GM23338 (cell line): ENCODE measurements at regions not wholly inside any gene's neighbourhood (a gene's known extent, or its start where the extent isn't known, plus 50 kb on each side); places are given as distances from the start of the nearest gene placed in this dataset.

Source experiments
- ATAC-seq: fragments of 200-7000 bp; cut with Tn5 transposase; 3 replicates; pipeline ENCODE4 v1.9.1; 2020
- DNase-seq: peaks from one replicate; pipeline ENCODE4 v3.0.0-alpha.2; 2015; ENCODE audit warnings: low spot score
- H2AFZ ChIP-seq: fragments of 200-600 bp; sonication (generic); 2 replicates; pipeline ENCODE4 v1.8.0; 2016; ENCODE audit warnings: antibody characterized with exemption, mild to moderate bottlenecking, moderate library complexity
- H3F3A ChIP-seq: fragments of 200-600 bp; sonication (generic); replicated peaks from 2 replicates; pipeline ENCODE4 v1.8.0; 2017; ENCODE audit warnings: antibody characterized with exemption, mixed run types, low read depth
- H3K27ac ChIP-seq: fragments of 200-600 bp; sonication (generic); 2 replicates; pipeline ENCODE4 v1.6.1; 2016; ENCODE audit warnings: low read depth
- H3K27me3 ChIP-seq: fragments of 200-600 bp; sonication (generic); 2 replicates; pipeline ENCODE4 v1.8.0; 2016; ENCODE audit warnings: mild to moderate bottlenecking, mixed run types, moderate library complexity; ENCODE audit not compliant: insufficient read depth
- H3K36me3 ChIP-seq: fragments of 200-600 bp; sonication (generic); 2 replicates; pipeline ENCODE4 v1.8.0; 2016; ENCODE audit warnings: mild to moderate bottlenecking; ENCODE audit not compliant: insufficient read depth
- H3K4me1 ChIP-seq: fragments of 200-600 bp; sonication (generic); 2 replicates; pipeline ENCODE4 v1.8.0; 2016; ENCODE audit warnings: mild to moderate bottlenecking, moderate library complexity; ENCODE audit not compliant: insufficient read depth
- H3K4me2 ChIP-seq: fragments of 200-600 bp; sonication (generic); 2 replicates; pipeline ENCODE4 v1.7.1; 2017; ENCODE audit warnings: mixed run types
- H3K4me3 ChIP-seq: fragments of 200-600 bp; sonication (generic); 2 replicates; pipeline ENCODE4 v1.6.1; 2016; ENCODE audit warnings: mixed run types
- H3K79me2 ChIP-seq: fragments of 200-600 bp; sonication (generic); replicated peaks from 2 replicates; pipeline ENCODE4 v1.8.0; 2017; ENCODE audit warnings: mild to moderate bottlenecking; ENCODE audit not compliant: insufficient read depth
- H3K9me2 ChIP-seq: fragments of 200-600 bp; sonication (generic); 2 replicates; pipeline ENCODE4 v1.8.0; 2017; ENCODE audit not compliant: insufficient read depth
- H4K20me1 ChIP-seq: fragments of 200-600 bp; sonication (generic); replicated peaks from 2 replicates; pipeline ENCODE4 v1.8.0; 2017; ENCODE audit warnings: mild to moderate bottlenecking; ENCODE audit not compliant: insufficient read depth
- H3K27ac Mint-ChIP-seq: 2 replicates; pipeline ENCODE4 v1.8.0; 2020; ENCODE audit warnings: inconsistent platforms, mild to moderate bottlenecking, moderate library complexity, mixed read lengths
- H3K27me3 Mint-ChIP-seq: 3 replicates; pipeline ENCODE4 v1.8.0; 2022; ENCODE audit warnings: low read depth, mild to moderate bottlenecking, moderate library complexity, mixed read lengths, inconsistent platforms; ENCODE audit not compliant: insufficient read depth, poor library complexity
- H3K36me3 Mint-ChIP-seq: 3 replicates; pipeline ENCODE4 v1.8.0; 2021; ENCODE audit warnings: low read depth, mild to moderate bottlenecking, inconsistent platforms, moderate library complexity, mixed read lengths
- H3K4me1 Mint-ChIP-seq: 3 replicates; pipeline ENCODE4 v1.8.0; 2020; ENCODE audit warnings: mild to moderate bottlenecking, inconsistent platforms, mixed read lengths
- H3K4me3 Mint-ChIP-seq: 3 replicates; pipeline ENCODE4 v1.8.0; 2021; ENCODE audit warnings: moderate library complexity, mild to moderate bottlenecking, inconsistent platforms, mixed read lengths
- H3K9me3 Mint-ChIP-seq: 3 replicates; pipeline ENCODE4 v1.8.0; 2020; ENCODE audit warnings: moderate library complexity, mild to moderate bottlenecking, inconsistent platforms, mixed read lengths
- CREB1 ChIP-seq: fragments of 250-450 bp; sonication (Bioruptor Pico); IDR thresholded peaks from 2 replicates; pipeline ENCODE4 v1.5.0; 2020; ENCODE audit warnings: low read depth, mild to moderate bottlenecking, moderate library complexity
- ETS1 ChIP-seq: IDR thresholded peaks from 2 replicates; pipeline ENCODE4 v1.6.1; 2016; ENCODE audit warnings: antibody characterized with exemption
- EZH2 ChIP-seq: fragments of 200-600 bp; sonication (generic); IDR thresholded peaks from one replicate; pipeline ENCODE4 v1.8.0; 2017; ENCODE audit warnings: antibody characterized with exemption, mild to moderate bottlenecking, low read depth; ENCODE audit not compliant: unreplicated experiment
- EZH2phosphoT487 ChIP-seq: fragments of 200-600 bp; sonication (generic); IDR thresholded peaks from one replicate; pipeline ENCODE4 v1.8.1; 2018; ENCODE audit warnings: antibody characterized with exemption; ENCODE audit not compliant: unreplicated experiment
- JUNB ChIP-seq: IDR thresholded peaks from one replicate; pipeline ENCODE4 v1.6.1; 2016; ENCODE audit warnings: antibody characterized with exemption; ENCODE audit not compliant: unreplicated experiment
- NANOG ChIP-seq: IDR thresholded peaks from 2 replicates; pipeline ENCODE4 v1.6.1; 2016; ENCODE audit warnings: antibody characterized with exemption, borderline replicate concordance
- POLR2AphosphoS5 ChIP-seq: IDR thresholded peaks from 2 replicates; pipeline ENCODE4 v1.6.1; 2016; ENCODE audit warnings: antibody characterized with exemption, low read depth
- REST ChIP-seq: IDR thresholded peaks from one replicate; pipeline ENCODE4 v1.6.1; 2018; ENCODE audit warnings: antibody characterized with exemption; ENCODE audit not compliant: unreplicated experiment
- STAT1 ChIP-seq: IDR thresholded peaks from one replicate; pipeline ENCODE4 v1.6.1; 2016; ENCODE audit warnings: antibody characterized with exemption; ENCODE audit not compliant: unreplicated experiment
- ZNF114 ChIP-seq: fragments of 250-450 bp; sonication (Bioruptor Pico); IDR thresholded peaks from 2 replicates; pipeline ENCODE4 v1.5.0; 2020; ENCODE audit warnings: mild to moderate bottlenecking, moderate library complexity
- ZNF331 ChIP-seq: fragments of 250-450 bp; sonication (Bioruptor Pico); IDR thresholded peaks from 2 replicates; pipeline ENCODE4 v1.5.0; 2020; ENCODE audit warnings: low read depth, mild to moderate bottlenecking, moderate library complexity
- TF ChIP-seq, protein P1 (sequence below), 2 experiments: fragments of 200-600 bp in 1 of 2; sonication (generic) in 1 of 2; conservative IDR thresholded peaks; 2 replicates each; pipeline versions ENCODE4 v1.5.1 to v1.6.1; 2016 to 2017; ENCODE audit warnings: antibody characterized with exemption in 2 of 2, low read depth in 2 of 2, mild to moderate bottlenecking in 2 of 2, moderate library complexity in 1 of 2
- TF ChIP-seq, protein P2 (sequence below): fragments of 250-450 bp; sonication (Bioruptor Pico); IDR thresholded peaks from 2 replicates; pipeline ENCODE4 v1.5.0; 2020; ENCODE audit warnings: mild to moderate bottlenecking, moderate library complexity

- no peak overlapping the region for H3K4me2 ChIP-seq
- no peak overlapping the region for H3K4me3 Mint-ChIP-seq
- H3K4me1 ChIP-seq: no peaks in the 10 kb centered on the region
- no peak for TF ChIP-seq EZH2phosphoT487
- TF ChIP-seq CREB1 (CRISPR knock-in tag): no peak
- TF ChIP-seq, protein P1, sequence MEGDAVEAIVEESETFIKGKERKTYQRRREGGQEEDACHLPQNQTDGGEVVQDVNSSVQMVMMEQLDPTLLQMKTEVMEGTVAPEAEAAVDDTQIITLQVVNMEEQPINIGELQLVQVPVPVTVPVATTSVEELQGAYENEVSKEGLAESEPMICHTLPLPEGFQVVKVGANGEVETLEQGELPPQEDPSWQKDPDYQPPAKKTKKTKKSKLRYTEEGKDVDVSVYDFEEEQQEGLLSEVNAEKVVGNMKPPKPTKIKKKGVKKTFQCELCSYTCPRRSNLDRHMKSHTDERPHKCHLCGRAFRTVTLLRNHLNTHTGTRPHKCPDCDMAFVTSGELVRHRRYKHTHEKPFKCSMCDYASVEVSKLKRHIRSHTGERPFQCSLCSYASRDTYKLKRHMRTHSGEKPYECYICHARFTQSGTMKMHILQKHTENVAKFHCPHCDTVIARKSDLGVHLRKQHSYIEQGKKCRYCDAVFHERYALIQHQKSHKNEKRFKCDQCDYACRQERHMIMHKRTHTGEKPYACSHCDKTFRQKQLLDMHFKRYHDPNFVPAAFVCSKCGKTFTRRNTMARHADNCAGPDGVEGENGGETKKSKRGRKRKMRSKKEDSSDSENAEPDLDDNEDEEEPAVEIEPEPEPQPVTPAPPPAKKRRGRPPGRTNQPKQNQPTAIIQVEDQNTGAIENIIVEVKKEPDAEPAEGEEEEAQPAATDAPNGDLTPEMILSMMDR (conservative IDR thresholded peaks at IDR 0.05; ENCODE audit: low read depth in 2 of 2): no peak
- TF ChIP-seq ZNF331 (CRISPR knock-in tag): no peak
- no peak for TF ChIP-seq NANOG
- TF ChIP-seq, protein P2, sequence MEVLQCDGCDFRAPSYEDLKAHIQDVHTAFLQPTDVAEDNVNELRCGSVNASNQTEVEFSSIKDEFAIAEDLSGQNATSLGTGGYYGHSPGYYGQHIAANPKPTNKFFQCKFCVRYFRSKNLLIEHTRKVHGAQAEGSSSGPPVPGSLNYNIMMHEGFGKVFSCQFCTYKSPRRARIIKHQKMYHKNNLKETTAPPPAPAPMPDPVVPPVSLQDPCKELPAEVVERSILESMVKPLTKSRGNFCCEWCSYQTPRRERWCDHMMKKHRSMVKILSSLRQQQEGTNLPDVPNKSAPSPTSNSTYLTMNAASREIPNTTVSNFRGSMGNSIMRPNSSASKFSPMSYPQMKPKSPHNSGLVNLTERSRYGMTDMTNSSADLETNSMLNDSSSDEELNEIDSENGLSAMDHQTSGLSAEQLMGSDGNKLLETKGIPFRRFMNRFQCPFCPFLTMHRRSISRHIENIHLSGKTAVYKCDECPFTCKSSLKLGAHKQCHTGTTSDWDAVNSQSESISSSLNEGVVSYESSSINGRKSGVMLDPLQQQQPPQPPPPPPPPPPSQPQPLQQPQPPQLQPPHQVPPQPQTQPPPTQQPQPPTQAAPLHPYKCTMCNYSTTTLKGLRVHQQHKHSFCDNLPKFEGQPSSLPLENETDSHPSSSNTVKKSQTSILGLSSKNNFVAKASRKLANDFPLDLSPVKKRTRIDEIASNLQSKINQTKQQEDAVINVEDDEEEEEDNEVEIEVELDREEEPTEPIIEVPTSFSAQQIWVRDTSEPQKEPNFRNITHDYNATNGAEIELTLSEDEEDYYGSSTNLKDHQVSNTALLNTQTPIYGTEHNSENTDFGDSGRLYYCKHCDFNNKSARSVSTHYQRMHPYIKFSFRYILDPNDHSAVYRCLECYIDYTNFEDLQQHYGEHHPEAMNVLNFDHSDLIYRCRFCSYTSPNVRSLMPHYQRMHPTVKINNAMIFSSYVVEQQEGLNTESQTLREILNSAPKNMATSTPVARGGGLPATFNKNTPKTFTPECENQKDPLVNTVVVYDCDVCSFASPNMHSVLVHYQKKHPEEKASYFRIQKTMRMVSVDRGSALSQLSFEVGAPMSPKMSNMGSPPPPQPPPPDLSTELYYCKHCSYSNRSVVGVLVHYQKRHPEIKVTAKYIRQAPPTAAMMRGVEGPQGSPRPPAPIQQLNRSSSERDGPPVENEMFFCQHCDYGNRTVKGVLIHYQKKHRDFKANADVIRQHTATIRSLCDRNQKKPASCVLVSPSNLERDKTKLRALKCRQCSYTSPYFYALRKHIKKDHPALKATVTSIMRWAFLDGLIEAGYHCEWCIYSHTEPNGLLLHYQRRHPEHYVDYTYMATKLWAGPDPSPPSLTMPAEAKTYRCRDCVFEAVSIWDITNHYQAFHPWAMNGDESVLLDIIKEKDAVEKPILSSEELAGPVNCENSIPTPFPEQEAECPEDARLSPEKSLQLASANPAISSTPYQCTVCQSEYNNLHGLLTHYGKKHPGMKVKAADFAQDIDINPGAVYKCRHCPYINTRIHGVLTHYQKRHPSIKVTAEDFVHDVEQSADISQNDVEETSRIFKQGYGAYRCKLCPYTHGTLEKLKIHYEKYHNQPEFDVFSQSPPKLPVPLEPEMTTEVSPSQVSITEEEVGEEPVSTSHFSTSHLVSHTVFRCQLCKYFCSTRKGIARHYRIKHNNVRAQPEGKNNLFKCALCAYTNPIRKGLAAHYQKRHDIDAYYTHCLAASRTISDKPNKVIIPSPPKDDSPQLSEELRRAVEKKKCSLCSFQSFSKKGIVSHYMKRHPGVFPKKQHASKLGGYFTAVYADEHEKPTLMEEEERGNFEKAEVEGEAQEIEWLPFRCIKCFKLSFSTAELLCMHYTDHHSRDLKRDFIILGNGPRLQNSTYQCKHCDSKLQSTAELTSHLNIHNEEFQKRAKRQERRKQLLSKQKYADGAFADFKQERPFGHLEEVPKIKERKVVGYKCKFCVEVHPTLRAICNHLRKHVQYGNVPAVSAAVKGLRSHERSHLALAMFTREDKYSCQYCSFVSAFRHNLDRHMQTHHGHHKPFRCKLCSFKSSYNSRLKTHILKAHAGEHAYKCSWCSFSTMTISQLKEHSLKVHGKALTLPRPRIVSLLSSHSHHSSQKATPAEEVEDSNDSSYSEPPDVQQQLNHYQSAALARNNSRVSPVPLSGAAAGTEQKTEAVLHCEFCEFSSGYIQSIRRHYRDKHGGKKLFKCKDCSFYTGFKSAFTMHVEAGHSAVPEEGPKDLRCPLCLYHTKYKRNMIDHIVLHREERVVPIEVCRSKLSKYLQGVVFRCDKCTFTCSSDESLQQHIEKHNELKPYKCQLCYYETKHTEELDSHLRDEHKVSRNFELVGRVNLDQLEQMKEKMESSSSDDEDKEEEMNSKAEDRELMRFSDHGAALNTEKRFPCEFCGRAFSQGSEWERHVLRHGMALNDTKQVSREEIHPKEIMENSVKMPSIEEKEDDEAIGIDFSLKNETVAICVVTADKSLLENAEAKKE (CRISPR knock-in tag): no peak
- TF ChIP-seq ETS1: no peak
- no peak for TF ChIP-seq EZH2
- no peak for TF ChIP-seq POLR2AphosphoS5
- TF ChIP-seq REST: no peak
- no peak for TF ChIP-seq ZNF114 (CRISPR knock-in tag)
- no peak for TF ChIP-seq JUNB
- TF ChIP-seq STAT1: no peak
- no peaks in the 10 kb centered on the region for H3K79me2 ChIP-seq
- no peak overlapping the region for H3K27ac Mint-ChIP-seq
- H3K4me3 ChIP-seq: no peak overlapping the region
- H3K9me2 ChIP-seq: no peaks in the 10 kb centered on the region
- H3K9me3 Mint-ChIP-seq: no peaks in the 10 kb centered on the region
- no peaks in the 10 kb centered on the region for H3F3A ChIP-seq
- H3K4me1 Mint-ChIP-seq: peaks cover 7% of the 10 kb centered on the region; the same call in 1 of the 3 replicates
- no peak overlapping the region for H3K27ac ChIP-seq
- no peaks in the 10 kb centered on the region for H3K36me3 ChIP-seq
- DNase-seq (no peak), ATAC-seq (no peak)
- H4K20me1 ChIP-seq: no peaks in the 10 kb centered on the region
- 0 out of 2 replicates have a peak overlapping the region, but pooled peaks have one; percentile 21 for H2AFZ ChIP-seq
- H3K36me3 Mint-ChIP-seq: no peaks in the 10 kb centered on the region
- no peaks in the 10 kb centered on the region for H3K27me3 ChIP-seq
- H3K27me3 Mint-ChIP-seq: peaks cover 1% of the 10 kb centered on the region
These were observed 428.7 kb upstream of the SGCD start for GRCh38 chr5:155898284-155898683.
